HepG2 (cell line): ENCODE measurements at regions not wholly inside any gene's neighbourhood (a gene's known extent, or its start where the extent isn't known, plus 50 kb on each side); places are given as distances from the start of the nearest gene placed in this dataset.

Experiments
- AKNA ChIP-seq: sonication (generic); formaldehyde crosslinking; IDR thresholded peaks from 2 replicates; pipeline ENCODE4 v1.4.0; 2020; ENCODE audit warnings: missing genetic modification reagents, borderline replicate concordance
- ARNT2 ChIP-seq: sonication (generic); formaldehyde crosslinking; IDR thresholded peaks from 2 replicates; pipeline ENCODE4 v1.8.0; 2022; ENCODE audit warnings: mild to moderate bottlenecking, low read depth, missing genetic modification reagents, moderate library complexity
- NFAT5 ChIP-seq: sonication (generic); formaldehyde crosslinking; IDR thresholded peaks from 2 replicates; pipeline ENCODE4 v1.4.0; 2020; ENCODE audit warnings: missing genetic modification reagents
- PITX1 ChIP-seq: sonication (generic); formaldehyde crosslinking; IDR thresholded peaks from 2 replicates; pipeline ENCODE4 v1.5.1; 2020; ENCODE audit warnings: mild to moderate bottlenecking, missing genetic modification reagents
- POLR2G ChIP-seq: fragments of 200-400 bp; formaldehyde crosslinking; IDR thresholded peaks from 2 replicates; pipeline ENCODE4 v1.6.1; 2018; ENCODE audit warnings: mild to moderate bottlenecking, low read depth, low read length, moderate library complexity
- SYNCRIP ChIP-seq: fragments of 200-400 bp; formaldehyde crosslinking; IDR thresholded peaks from 2 replicates; pipeline ENCODE4 v1.6.1; 2018; ENCODE audit warnings: mild to moderate bottlenecking, low read depth, low read length; ENCODE audit not compliant: insufficient read depth
- YY1 ChIP-seq: IDR thresholded peaks from 2 replicates; pipeline ENCODE4 v1.6.1; 2011; ENCODE audit warnings: low read length, low read depth, moderate library complexity, mild to moderate bottlenecking; ENCODE audit not compliant: insufficient read depth, insufficient replicate concordance

GRCh38 chr5:30149526-30149925 lies 1044.0 kb upstream of the CDH6 start (continued):
- TF ChIP-seq NFAT5 (CRISPR knock-in tag) (no peak), AKNA (no peak), ARNT2 (CRISPR knock-in tag) (no peak), PITX1 (CRISPR knock-in tag) (no peak), YY1 (no peak), SYNCRIP (no peak), POLR2G (no peak)
- TF ChIP-seq, all 625 proteins: peak for 0
